ENCODE measurements at regions not wholly inside any gene's neighbourhood (a gene's known extent, or its start where the extent isn't known, plus 50 kb on each side); places are given as distances from the start of the nearest gene placed in this dataset.

GRCh38 chr4:130293692-130294091, 1197.7 kb downstream of the C4orf33 start:
- Histone ChIP-seq H3K36me3 (ENCODE audit: insufficient read depth) (no peaks in the 10 kb centered on the region), H2AFZ (ENCODE audit: low read depth) (no peak overlapping the region), H3K4me2 (no peak overlapping the region), H3K27me3 (ENCODE audit: insufficient read depth, low read depth) (no peaks in the 10 kb centered on the region), H4K20me1 (ENCODE audit: insufficient read depth) (no peaks in the 10 kb centered on the region), H3K4me1 (ENCODE audit: low read depth, poor library complexity, severe bottlenecking) (peaks cover 8% of the 10 kb centered on the region), H3K79me2 (ENCODE audit: insufficient read depth, low read depth) (no peaks in the 10 kb centered on the region), H3K9ac (no peak overlapping the region), H3K4me3 (IDR thresholded peaks at IDR 0.05; ENCODE audit: insufficient read depth, low read depth, low read length) (no peak overlapping the region), H3K27ac (no peak overlapping the region)
- TF ChIP-seq, protein P1, sequence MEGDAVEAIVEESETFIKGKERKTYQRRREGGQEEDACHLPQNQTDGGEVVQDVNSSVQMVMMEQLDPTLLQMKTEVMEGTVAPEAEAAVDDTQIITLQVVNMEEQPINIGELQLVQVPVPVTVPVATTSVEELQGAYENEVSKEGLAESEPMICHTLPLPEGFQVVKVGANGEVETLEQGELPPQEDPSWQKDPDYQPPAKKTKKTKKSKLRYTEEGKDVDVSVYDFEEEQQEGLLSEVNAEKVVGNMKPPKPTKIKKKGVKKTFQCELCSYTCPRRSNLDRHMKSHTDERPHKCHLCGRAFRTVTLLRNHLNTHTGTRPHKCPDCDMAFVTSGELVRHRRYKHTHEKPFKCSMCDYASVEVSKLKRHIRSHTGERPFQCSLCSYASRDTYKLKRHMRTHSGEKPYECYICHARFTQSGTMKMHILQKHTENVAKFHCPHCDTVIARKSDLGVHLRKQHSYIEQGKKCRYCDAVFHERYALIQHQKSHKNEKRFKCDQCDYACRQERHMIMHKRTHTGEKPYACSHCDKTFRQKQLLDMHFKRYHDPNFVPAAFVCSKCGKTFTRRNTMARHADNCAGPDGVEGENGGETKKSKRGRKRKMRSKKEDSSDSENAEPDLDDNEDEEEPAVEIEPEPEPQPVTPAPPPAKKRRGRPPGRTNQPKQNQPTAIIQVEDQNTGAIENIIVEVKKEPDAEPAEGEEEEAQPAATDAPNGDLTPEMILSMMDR (conservative IDR thresholded peaks at IDR 0.05; ENCODE audit: low read depth, low read length) = no peak

GRCh38 chr4:130296448-130296847, 1200.5 kb downstream of the C4orf33 start:
- Histone ChIP-seq H3K36me3 (ENCODE audit: insufficient read depth) (no peaks in the 10 kb centered on the region), H3K27me3 (ENCODE audit: insufficient read depth, low read depth) (no peaks in the 10 kb centered on the region), H3K4me3 (IDR thresholded peaks at IDR 0.05; ENCODE audit: insufficient read depth, low read depth, low read length) (no peak overlapping the region), H2AFZ (ENCODE audit: low read depth) (no peak overlapping the region), H3K4me2 (no peak overlapping the region), H3K4me1 (ENCODE audit: low read depth, poor library complexity, severe bottlenecking) (peaks cover 8% of the 10 kb centered on the region), H3K27ac (no peak overlapping the region), H4K20me1 (ENCODE audit: insufficient read depth) (no peaks in the 10 kb centered on the region), H3K79me2 (ENCODE audit: insufficient read depth, low read depth) (no peaks in the 10 kb centered on the region), H3K9ac (no peak overlapping the region)
- TF ChIP-seq, protein P1 (conservative IDR thresholded peaks at IDR 0.05; ENCODE audit: low read depth, low read length) = no peak

DNA sequence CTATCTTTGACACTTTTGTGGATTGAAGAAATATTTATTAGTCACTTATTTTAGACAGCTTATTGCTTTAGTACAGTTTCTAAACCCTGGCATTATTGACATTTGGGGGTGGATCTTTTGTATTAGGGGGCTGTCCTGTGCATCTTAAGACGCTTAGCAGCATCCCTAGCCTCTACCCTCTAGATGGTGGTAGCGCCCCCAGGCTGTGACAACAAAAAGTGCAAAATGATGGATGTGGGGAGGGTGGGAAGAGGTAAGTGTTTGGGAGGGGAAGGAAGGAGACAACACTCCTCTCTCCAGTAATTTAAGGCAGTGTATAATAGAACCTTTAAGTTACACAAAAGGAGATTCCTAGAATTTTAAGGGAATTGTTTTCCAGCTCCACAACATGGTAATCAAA, 1210.6 kb downstream of the C4orf33 start:
- TF ChIP-seq, protein P1 (conservative IDR thresholded peaks at IDR 0.05; ENCODE audit: low read depth, low read length) = peak; percentile 43
- Histone ChIP-seq H3K4me1 (ENCODE audit: low read depth, poor library complexity, severe bottlenecking) (no peaks in the 10 kb centered on the region), H4K20me1 (ENCODE audit: insufficient read depth) (no peaks in the 10 kb centered on the region), H3K4me3 (IDR thresholded peaks at IDR 0.05; ENCODE audit: insufficient read depth, low read depth, low read length) (no peak overlapping the region), H3K79me2 (ENCODE audit: insufficient read depth, low read depth) (no peaks in the 10 kb centered on the region), H3K4me2 (no peak overlapping the region), H3K27ac (no peak overlapping the region), H3K9ac (no peak overlapping the region), H2AFZ (ENCODE audit: low read depth) (no peak overlapping the region), H3K27me3 (ENCODE audit: insufficient read depth, low read depth) (no peaks in the 10 kb centered on the region), H3K36me3 (ENCODE audit: insufficient read depth) (no peaks in the 10 kb centered on the region)

DNA sequence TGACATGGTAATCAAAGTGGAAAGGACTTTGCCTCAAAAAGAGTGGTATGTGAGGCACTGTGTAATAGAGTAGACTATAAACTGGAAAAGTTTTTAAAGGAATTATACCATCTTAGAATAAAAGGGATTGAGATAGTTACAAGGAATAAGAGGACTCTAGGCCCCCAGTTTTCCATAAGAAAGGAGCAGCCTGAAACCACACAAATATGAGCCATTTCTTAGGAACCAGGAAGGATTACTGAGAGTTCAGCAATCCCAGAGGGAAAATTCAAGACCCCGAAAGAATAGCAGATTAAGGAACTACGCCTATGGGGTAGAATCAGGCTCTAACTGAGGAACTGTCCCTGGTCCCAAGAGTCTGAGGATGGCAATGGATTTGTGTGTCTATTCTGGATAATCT, 1213.3 kb downstream of the C4orf33 start:
- H3K4me3 ChIP-seq (IDR thresholded peaks at IDR 0.05; ENCODE audit: insufficient read depth, low read depth, low read length) = no peak overlapping the region
- H3K36me3 ChIP-seq (ENCODE audit: insufficient read depth) = no peaks in the 10 kb centered on the region
- H4K20me1 ChIP-seq (ENCODE audit: insufficient read depth) = no peaks in the 10 kb centered on the region
- H3K4me2 ChIP-seq = no peak overlapping the region
- H3K4me1 ChIP-seq (ENCODE audit: low read depth, poor library complexity, severe bottlenecking) = no peaks in the 10 kb centered on the region
- TF ChIP-seq, protein P1 (conservative IDR thresholded peaks at IDR 0.05; ENCODE audit: low read depth, low read length) = no peak
- H3K79me2 ChIP-seq (ENCODE audit: insufficient read depth, low read depth) = no peaks in the 10 kb centered on the region
- no peak overlapping the region for H2AFZ ChIP-seq (ENCODE audit: low read depth)
- no peaks in the 10 kb centered on the region for H3K27me3 ChIP-seq (ENCODE audit: insufficient read depth, low read depth)
- H3K9ac ChIP-seq = no peak overlapping the region
- no peak overlapping the region for H3K27ac ChIP-seq

All from KMS-11 (cell line).